ENCODE measurements at regions not wholly inside any gene's neighbourhood (a gene's known extent, or its start where the extent isn't known, plus 50 kb on each side); places are given as distances from the start of the nearest gene placed in this dataset.
"Not testable (repeated sequence)": the region's sequence is repeated elsewhere in the genome, so short reads cannot be mapped to it uniquely, and the experiment has no call there.

GRCh38 chr11:96865020-96865419 lies 475.2 kb downstream of the JRKL start:
- no peak overlapping the region for H3K4me3 ChIP-seq (ENCODE audit: low read depth, low read length)
- TF ChIP-seq, protein P1, sequence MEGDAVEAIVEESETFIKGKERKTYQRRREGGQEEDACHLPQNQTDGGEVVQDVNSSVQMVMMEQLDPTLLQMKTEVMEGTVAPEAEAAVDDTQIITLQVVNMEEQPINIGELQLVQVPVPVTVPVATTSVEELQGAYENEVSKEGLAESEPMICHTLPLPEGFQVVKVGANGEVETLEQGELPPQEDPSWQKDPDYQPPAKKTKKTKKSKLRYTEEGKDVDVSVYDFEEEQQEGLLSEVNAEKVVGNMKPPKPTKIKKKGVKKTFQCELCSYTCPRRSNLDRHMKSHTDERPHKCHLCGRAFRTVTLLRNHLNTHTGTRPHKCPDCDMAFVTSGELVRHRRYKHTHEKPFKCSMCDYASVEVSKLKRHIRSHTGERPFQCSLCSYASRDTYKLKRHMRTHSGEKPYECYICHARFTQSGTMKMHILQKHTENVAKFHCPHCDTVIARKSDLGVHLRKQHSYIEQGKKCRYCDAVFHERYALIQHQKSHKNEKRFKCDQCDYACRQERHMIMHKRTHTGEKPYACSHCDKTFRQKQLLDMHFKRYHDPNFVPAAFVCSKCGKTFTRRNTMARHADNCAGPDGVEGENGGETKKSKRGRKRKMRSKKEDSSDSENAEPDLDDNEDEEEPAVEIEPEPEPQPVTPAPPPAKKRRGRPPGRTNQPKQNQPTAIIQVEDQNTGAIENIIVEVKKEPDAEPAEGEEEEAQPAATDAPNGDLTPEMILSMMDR (IDR thresholded peaks at IDR 0.05; ENCODE audit: control insufficient read depth, extremely low read depth, insufficient read depth), result no peak
- no peak for DNase-seq (ENCODE audit: low read depth)

GRCh38 chr11:96869207-96869606 lies 479.4 kb downstream of the JRKL start:
- no peak for DNase-seq (ENCODE audit: low read depth)
- no peak overlapping the region for H3K4me3 ChIP-seq (ENCODE audit: low read depth, low read length)
- TF ChIP-seq, protein P1 (IDR thresholded peaks at IDR 0.05; ENCODE audit: control insufficient read depth, extremely low read depth, insufficient read depth), result no peak

DNA sequence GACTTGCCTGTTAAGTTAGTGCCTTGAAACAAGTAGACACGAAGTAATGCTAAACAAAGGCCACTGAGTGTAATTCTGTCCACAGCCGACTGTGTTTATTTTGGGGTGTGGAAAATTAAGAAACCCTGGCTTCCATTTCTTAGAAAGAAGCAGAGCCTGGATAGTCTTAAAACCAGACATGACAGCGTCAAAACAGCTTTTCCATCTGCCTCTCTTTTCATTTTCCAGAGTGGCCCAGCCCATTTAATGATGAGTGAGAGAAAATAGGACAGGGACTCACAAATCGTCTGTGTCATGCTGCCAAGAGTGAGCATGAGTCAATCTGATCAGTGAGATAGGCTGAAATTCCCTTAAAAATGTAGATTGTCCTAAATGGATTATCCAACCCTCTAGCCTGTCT lies 485.9 kb downstream of the JRKL start:
- no peak overlapping the region for H3K4me3 ChIP-seq (ENCODE audit: low read depth, low read length)
- TF ChIP-seq, protein P1 (IDR thresholded peaks at IDR 0.05; ENCODE audit: control insufficient read depth, extremely low read depth, insufficient read depth), result no peak
- DNase-seq (ENCODE audit: low read depth), result no peak

GRCh38 chr11:96878299-96879051 lies 488.7 kb downstream of the JRKL start:
- TF ChIP-seq, protein P1 (IDR thresholded peaks at IDR 0.05; ENCODE audit: control insufficient read depth, extremely low read depth, insufficient read depth), result no peak
- DNase-seq (ENCODE audit: low read depth), result no peak
- H3K4me3 ChIP-seq (ENCODE audit: low read depth, low read length), result no peak overlapping the region

- not testable (repeated sequence) for DNase-seq (ENCODE audit: low read depth); H3K4me3 ChIP-seq (ENCODE audit: low read depth, low read length)
These were observed 492.8 kb downstream of the JRKL start for GRCh38 chr11:96882622-96883021.

GRCh38 chr11:96885405-96885804 lies 495.6 kb downstream of the JRKL start:
- no peak for DNase-seq (ENCODE audit: low read depth)
- TF ChIP-seq, protein P1 (IDR thresholded peaks at IDR 0.05; ENCODE audit: control insufficient read depth, extremely low read depth, insufficient read depth), result no peak
- no peak overlapping the region for H3K4me3 ChIP-seq (ENCODE audit: low read depth, low read length)

DNA sequence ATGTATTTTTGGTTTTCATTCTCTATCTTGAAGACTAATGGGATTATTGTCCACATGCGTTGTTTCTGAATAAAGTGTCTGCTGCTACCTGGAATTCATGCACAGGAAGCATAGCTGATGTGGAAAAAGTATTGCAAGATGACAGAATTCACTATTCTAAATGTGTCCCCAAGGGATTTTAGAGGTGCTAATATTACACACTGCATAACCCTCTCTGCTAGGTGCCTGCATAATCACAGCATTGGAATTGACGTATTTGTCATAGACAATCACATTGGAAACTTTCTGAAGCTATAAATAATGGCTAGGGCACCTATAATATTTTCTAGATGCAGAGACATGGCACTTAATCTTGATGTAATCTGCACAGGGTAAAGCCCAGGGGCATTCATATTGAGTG lies 496.1 kb downstream of the JRKL start:
- TF ChIP-seq, protein P1 (IDR thresholded peaks at IDR 0.05; ENCODE audit: control insufficient read depth, extremely low read depth, insufficient read depth), result no peak
- no peak overlapping the region for H3K4me3 ChIP-seq (ENCODE audit: low read depth, low read length)
- DNase-seq (ENCODE audit: low read depth), result no peak
